NB4 (cell line): ENCODE measurements at regions not wholly inside any gene's neighbourhood (a gene's known extent, or its start where the extent isn't known, plus 50 kb on each side); places are given as distances from the start of the nearest gene placed in this dataset.

Experiments
- MAX ChIP-seq: IDR thresholded peaks from 2 replicates; pipeline ENCODE4 v1.6.1; 2011; ENCODE audit warnings: low read depth, low read length
- POLR2A ChIP-seq: IDR thresholded peaks from 2 replicates; pipeline ENCODE4 v1.6.1; 2011; ENCODE audit warnings: mild to moderate bottlenecking; ENCODE audit not compliant: insufficient read length; ENCODE audit errors: extremely low read depth
- TF ChIP-seq, protein P1 (sequence below): IDR thresholded peaks from one replicate; pipeline ENCODE4 v1.5.1; 2012; ENCODE audit warnings: low read depth, low read length

- TF ChIP-seq, protein P1, sequence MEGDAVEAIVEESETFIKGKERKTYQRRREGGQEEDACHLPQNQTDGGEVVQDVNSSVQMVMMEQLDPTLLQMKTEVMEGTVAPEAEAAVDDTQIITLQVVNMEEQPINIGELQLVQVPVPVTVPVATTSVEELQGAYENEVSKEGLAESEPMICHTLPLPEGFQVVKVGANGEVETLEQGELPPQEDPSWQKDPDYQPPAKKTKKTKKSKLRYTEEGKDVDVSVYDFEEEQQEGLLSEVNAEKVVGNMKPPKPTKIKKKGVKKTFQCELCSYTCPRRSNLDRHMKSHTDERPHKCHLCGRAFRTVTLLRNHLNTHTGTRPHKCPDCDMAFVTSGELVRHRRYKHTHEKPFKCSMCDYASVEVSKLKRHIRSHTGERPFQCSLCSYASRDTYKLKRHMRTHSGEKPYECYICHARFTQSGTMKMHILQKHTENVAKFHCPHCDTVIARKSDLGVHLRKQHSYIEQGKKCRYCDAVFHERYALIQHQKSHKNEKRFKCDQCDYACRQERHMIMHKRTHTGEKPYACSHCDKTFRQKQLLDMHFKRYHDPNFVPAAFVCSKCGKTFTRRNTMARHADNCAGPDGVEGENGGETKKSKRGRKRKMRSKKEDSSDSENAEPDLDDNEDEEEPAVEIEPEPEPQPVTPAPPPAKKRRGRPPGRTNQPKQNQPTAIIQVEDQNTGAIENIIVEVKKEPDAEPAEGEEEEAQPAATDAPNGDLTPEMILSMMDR, result no peak
- TF ChIP-seq MAX, result no peak
- TF ChIP-seq POLR2A, result no peak
Observed at GRCh38 chr5:172571413-172571812, 69.7 kb upstream of the NEURL1B start.
